Hepatic stellate cell (primary cell): ENCODE measurements at regions not wholly inside any gene's neighbourhood (a gene's known extent, or its start where the extent isn't known, plus 50 kb on each side); places are given as distances from the start of the nearest gene placed in this dataset.
"Not testable (repeated sequence)": the region's sequence is repeated elsewhere in the genome, so short reads cannot be mapped to it uniquely, and the experiment has no call there.

Experiments
- DNase-seq: peaks from one replicate; pipeline ENCODE4 v3.0.0; 2011; ENCODE audit warnings: low spot score

- DNase-seq, result no peak
These were observed 1118.5 kb downstream of the SLC16A7 start for GRCh38 chr12:60714141-60714900.

DNA sequence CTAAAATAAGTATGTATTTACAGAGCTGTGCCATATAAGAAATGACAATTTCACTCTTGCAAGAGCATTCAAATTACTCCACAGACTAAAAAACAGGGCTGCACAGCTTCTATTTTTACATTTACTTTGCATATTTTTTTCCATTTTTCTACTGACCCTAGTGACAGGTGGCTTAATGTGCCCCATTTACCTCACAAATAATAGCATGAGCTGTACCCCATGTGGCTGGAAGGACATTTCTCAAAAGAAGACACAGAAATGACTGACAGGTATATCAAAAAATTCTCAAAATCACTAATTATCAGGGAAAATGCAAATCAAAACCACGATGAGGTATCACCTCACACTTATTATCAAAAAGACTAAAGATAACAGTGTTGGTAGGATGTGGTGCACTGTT, 1128.6 kb downstream of the SLC16A7 start:
- DNase-seq, result no peak

GRCh38 chr12:60724984-60725383, 1129.2 kb downstream of the SLC16A7 start:
- DNase-seq, result no peak

DNA sequence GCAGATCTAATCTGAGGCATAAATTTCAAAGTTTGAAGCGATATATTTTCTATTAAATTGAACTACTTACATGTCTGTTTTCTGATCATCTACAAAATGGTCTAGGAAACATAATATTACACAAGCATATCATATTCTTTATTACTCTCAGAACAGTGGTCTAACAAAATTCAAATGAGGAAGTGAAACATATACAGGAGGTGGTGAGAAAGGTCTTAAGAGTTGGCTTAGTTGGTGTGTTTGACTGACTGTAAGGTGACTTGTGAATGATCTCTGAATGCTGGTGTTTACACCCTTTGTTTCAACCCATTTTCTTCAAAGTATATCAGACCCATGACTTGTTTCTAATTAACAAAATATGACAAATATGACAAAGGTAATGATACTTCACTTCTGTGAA, 1156.8 kb downstream of the SLC16A7 start:
- no peak for DNase-seq

GRCh38 chr12:60758224-60758623, 1162.4 kb downstream of the SLC16A7 start:
- no peak for DNase-seq

DNA sequence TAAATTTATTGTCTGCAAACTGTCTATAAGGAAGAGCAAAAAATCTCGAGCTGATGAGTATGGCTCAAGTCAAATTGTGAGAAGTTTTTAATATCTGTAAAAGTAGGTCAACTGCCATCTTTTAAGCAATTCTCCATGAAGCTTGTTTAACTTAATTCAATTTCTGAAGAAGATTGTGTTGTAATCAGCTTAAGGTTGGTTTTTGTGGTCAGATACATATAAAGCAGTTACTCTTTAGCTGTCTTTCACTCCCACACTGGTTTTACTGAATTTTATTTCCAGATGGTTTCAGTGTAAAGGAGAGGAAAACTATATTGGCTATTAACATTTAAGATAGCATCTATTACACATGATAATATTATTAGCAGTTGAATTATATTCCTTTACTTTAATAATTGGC, 1165.1 kb downstream of the SLC16A7 start:
- no peak for DNase-seq

DNA sequence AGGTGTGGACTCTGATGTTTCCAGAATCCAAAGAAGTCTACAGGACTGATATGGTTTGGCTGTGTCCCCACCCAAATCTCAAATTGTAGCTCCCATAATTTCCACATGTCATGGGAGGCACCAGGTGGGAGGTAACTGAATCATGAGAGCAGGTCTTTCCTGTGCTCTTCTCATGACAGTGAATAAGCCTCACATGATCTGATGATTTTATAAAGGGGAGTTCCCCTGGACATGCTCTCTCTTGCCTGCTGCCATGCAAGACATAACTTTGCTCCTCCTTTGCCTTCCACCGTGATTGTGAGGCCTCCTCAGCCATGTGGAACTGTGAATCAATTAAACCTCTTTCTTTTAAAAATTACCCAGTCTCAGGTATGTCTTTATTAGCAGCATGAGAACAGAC, 1205.3 kb downstream of the SLC16A7 start:
- not testable (repeated sequence) for DNase-seq

DNA sequence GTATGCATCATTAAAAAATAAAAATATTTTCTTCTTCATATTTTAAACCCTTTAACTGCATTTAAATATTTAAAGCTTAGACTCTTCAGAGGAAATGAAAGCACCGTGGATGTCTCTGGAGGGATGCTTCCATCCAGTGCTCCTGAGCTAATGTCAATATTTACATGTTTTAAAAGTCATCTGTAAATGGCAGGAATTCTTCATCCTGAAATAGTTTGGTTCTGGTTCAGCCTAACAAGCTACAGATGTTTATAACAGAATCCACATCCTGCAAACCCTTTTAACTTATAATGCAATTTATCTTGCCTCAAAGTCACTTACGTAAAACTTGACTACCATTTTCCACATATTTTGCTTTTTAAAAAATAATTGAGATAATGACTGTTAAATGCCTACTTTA, 1207.3 kb downstream of the SLC16A7 start:
- DNase-seq, result no peak

DNA sequence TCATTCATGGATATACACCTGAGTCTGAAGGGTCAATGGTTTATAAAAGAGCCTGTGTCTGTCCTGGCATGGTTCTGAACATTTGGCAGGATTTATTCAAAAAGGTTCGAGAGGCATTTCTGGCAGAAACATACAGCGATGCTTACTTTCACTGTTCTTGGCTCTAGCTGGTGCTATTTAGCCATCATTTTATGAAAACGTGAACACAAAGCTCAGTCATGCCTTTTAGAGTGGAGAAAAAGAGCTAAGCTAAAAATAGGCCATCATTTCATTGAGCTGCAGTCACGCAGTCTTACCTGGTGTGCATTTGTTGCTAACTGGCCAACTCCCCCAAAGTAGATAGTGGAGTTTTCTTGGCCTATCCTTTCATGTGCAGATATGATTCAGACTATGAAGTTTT, 1209.5 kb downstream of the SLC16A7 start:
- DNase-seq, result no peak

GRCh38 chr12:60819794-60820193, 1224.0 kb downstream of the SLC16A7 start:
- DNase-seq, result no peak

DNA sequence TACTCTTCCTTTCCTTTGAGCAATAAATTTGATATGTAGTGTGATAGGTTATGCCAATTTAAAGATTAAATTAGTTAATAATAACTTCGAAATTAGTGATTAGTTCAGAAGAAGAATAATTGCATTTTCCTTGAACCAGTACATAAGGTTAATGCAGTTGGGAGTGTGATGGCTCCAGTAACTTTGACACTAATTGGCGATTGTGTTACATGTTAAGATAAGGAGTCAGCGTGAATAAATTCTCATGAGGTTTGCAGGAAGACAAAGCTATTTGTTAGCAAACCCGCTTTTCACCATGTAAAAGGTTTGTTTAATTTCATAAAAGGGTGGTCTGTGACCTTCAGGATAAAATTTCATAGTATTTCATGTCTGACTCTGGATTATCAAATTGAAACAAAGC, 1226.8 kb downstream of the SLC16A7 start:
- DNase-seq, result no peak

GRCh38 chr12:60830381-60830780, 1234.6 kb downstream of the SLC16A7 start:
- DNase-seq, result no peak

GRCh38 chr12:60832290-60832689, 1236.5 kb downstream of the SLC16A7 start:
- DNase-seq, result no peak

DNA sequence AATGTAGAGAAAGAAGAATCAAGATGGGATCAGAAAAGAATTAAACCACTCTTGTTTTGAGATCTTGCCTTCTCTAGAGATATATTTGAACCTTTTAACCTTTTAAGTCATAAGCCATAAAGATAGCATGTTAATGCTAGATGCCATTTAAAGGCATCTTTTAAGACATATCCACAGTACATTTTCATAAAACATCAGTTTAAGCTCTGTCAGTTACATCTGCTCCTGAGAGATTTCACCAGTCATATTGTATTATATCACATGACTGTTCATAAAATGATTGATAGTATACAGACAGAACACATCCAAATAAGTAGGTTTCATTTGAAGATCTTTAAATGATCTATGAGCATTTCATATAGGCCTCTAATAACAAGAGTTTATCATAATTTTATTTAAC, 1238.5 kb downstream of the SLC16A7 start:
- no peak for DNase-seq

DNA sequence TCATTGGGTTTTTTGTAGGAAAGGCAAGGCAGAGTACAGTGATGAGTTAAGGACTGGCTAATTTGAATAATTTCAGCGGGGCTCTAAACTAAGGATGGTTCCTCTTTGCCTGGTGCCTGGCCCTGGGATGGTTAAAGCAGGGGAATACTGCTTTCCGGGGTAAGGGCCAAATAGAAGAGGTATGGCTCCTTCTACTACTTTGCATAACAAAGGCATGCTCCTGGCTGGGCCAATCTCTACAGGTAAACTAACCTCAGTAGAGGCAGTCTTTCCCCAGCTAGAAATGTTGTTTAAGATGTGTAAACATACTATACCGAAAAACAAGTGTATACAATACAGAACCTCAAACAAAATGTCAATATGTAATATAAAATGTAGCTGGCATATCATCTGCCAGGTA, 1239.0 kb downstream of the SLC16A7 start:
- DNase-seq, result no peak

GRCh38 chr12:60836651-60837050, 1240.8 kb downstream of the SLC16A7 start:
- DNase-seq, result no peak

DNA sequence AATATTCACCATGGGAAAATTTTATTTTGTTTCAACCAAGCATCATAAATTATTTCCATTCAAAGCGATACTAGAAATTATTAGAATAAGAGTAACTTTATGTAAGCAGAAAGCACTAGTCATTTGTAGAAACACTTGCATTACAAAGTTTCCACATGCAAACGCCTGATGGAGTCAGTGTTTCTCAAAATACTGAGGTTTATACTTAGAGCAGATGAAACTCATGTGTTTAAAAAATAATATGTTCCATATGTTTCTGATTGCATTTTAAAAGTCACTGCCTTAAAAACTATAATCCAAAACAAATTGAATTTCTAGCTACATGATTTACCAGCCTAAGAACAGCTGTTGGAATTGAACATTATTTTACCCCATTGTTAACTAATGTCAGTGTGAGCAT, 1246.4 kb downstream of the SLC16A7 start:
- DNase-seq, result no peak

GRCh38 chr12:60844101-60844500, 1248.3 kb downstream of the SLC16A7 start:
- no peak for DNase-seq

DNA sequence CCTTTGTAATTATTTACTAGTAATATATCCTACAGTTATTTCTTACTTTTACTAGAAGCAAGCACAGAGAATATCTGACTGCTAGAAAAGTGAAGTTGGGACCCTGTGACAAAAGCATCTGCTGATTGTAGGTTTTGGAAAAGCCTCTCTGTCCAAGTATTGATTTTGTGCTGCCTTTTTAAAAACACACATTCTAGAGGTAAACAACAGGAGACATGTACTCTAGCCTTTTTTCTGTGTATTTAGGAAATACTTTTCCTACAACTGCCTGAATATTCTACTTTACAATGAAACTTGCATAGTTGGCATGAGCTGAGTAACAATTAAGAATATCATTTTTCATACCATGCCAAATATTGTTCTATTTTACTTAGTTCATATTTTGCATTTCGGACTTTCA, 1249.0 kb downstream of the SLC16A7 start:
- DNase-seq, result no peak

- no peak for DNase-seq
These were observed 1249.9 kb downstream of the SLC16A7 start for GRCh38 chr12:60845696-60846095.

GRCh38 chr12:60847281-60847680, 1251.5 kb downstream of the SLC16A7 start:
- DNase-seq, result no peak

GRCh38 chr12:60849723-60850122, 1253.9 kb downstream of the SLC16A7 start:
- DNase-seq, result no peak

DNA sequence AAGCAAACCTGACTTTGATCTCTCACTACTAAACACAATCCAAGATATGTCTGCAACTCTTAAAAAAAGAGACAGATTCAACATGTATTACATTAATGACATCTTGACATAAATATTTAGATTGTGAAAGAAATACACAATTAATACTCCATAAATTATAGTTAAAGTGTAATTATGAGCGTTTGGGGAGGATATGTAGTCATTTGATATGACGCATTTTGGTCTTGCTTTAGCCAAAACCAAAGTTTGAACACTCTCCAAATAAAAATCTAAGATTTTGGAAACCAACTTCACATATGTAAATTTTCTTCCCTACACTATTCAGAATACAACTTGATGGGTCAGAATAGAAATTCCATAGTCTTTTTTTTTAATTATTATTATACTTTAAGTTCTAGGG, 1257.6 kb downstream of the SLC16A7 start:
- DNase-seq, result no peak

DNA sequence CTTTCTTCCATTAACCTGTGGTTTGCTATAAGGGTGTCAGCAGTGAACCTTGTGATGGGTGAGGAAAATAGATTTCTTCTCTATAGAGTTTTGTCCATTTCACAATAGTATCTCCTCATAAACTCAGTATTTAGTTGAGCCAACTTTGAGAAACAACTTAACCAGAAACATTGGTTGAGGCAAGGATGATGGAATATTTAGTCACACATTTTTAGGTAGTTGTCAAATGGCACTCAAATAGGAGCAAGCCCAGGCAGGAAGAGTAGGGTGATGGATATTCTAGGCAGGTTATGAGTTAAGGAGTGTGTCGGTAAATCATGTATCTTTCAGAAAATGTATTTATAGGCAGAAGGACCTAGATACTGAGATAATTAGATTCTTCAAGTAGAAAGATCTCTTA, 1267.6 kb downstream of the SLC16A7 start:
- DNase-seq, result no peak
